GM12878 (cell line): ENCODE measurements at regions not wholly inside any gene's neighbourhood (a gene's known extent, or its start where the extent isn't known, plus 50 kb on each side); places are given as distances from the start of the nearest gene placed in this dataset.

ENCODE experiments used
- ATAC-seq: fragments of 200-7000 bp; cut with Tn5 transposase; 3 replicates; pipeline ENCODE4 v1.9.1; 2020; ENCODE audit warnings: mild to moderate bottlenecking, moderate library complexity
- BruUV-seq: library from RNA; stranded (reverse); fragments of 400-500 nt; replicated peaks from 2 replicates; lab custom pipeline; 2021; lab: Mats Ljungman, UMichigan
- CTCF ChIA-PET: fragments of 300-600 bp; sonication (Branson Sonifier 250); formaldehyde crosslinking; extraction: SDS; loops from one replicate; lab custom pipeline; 2021; ENCODE audit warnings: inconsistent platforms; lab: Yijun Ruan, JAX
- POLR2A ChIA-PET: fragments of 350-600 bp; formaldehyde crosslinking; extraction: SDS; loops from one replicate; lab custom pipeline; 2021; ENCODE audit warnings: inconsistent platforms; lab: Charles Lee
- RAD21 ChIA-PET: fragments of 300-600 bp; sonication (Branson Sonifier 250); formaldehyde crosslinking; loops from one replicate; lab custom pipeline; 2023; ENCODE audit warnings: antibody characterized with exemption; ENCODE audit not compliant: unreplicated experiment; lab: Charles Lee
- SMC1A ChIA-PET: fragments of 300-600 bp; sonication (Branson Sonifier 250); formaldehyde crosslinking; loops from one replicate; lab custom pipeline; 2023; ENCODE audit not compliant: unreplicated experiment, uncharacterized antibody; lab: Charles Lee
- DNase-seq: peaks from one replicate; pipeline ENCODE4 v3.0.0-alpha.2; 2011; ENCODE audit warnings: low read depth, low spot score
- FAIRE-seq: peaks from 3 replicates; lab custom pipeline; 2011; peaks lifted over from hg19 to GRCh38; lab: Jason Lieb, UNC
- H2AFZ ChIP-seq: 2 replicates; pipeline ENCODE4 v1.6.0; 2011; ENCODE audit warnings: low read depth, low read length, control low read depth; ENCODE audit not compliant: control insufficient read depth
- H3K27ac ChIP-seq: 2 replicates; pipeline ENCODE4 v1.5.1; 2011; ENCODE audit warnings: control low read depth; ENCODE audit not compliant: control insufficient read depth, insufficient read depth
- H3K27me3 ChIP-seq, 2 experiments: replicated peaks in 1 of 2; 2 replicates each; pipeline versions ENCODE4 v1.6.0 to v1.6.1; 2011; ENCODE audit warnings: low read length in 1 of 2; ENCODE audit not compliant: control insufficient read depth in 2 of 2, insufficient read depth in 2 of 2
- H3K36me3 ChIP-seq, 2 experiments: 2 replicates each; pipeline ENCODE4 v1.5.1; 2011; ENCODE audit warnings: low read length in 1 of 2; ENCODE audit not compliant: control insufficient read depth in 2 of 2, insufficient read depth in 2 of 2
- H3K4me1 ChIP-seq: 2 replicates; pipeline ENCODE4 v1.6.1; 2011; ENCODE audit warnings: mild to moderate bottlenecking, low read length, moderate library complexity, mixed read lengths; ENCODE audit not compliant: control insufficient read depth, insufficient read depth
- H3K4me2 ChIP-seq: 2 replicates; pipeline ENCODE4 v1.6.0; 2011; ENCODE audit warnings: control low read depth; ENCODE audit not compliant: control insufficient read depth, insufficient read depth
- H3K4me3 ChIP-seq: fragments of 200-600 bp; sonication (generic); 2 replicates; pipeline ENCODE4 v1.5.1; 2016
- H3K79me2 ChIP-seq: 2 replicates; pipeline ENCODE4 v1.6.0; 2011; ENCODE audit warnings: low read length; ENCODE audit not compliant: control insufficient read depth, insufficient read depth
- H3K9ac ChIP-seq: 2 replicates; pipeline ENCODE4 v1.8.0; 2011; ENCODE audit warnings: low read length, control low read depth, mixed read lengths; ENCODE audit not compliant: control insufficient read depth, insufficient read depth
- H3K9me3 ChIP-seq: replicated peaks from 3 replicates; pipeline ENCODE4 v1.5.1; 2011; ENCODE audit warnings: mild to moderate bottlenecking, low read length; ENCODE audit not compliant: control insufficient read depth, insufficient read depth
- H4K20me1 ChIP-seq: 2 replicates; pipeline ENCODE4 v1.6.0; 2011; ENCODE audit not compliant: control insufficient read depth, insufficient read depth
- ATF7 ChIP-seq: fragments of 450-650 bp; IDR thresholded peaks from 2 replicates; pipeline ENCODE4 v1.6.1; 2016; ENCODE audit warnings: low read depth, mild to moderate bottlenecking
- BACH1 ChIP-seq: fragments of 450-650 bp; IDR thresholded peaks from 2 replicates; pipeline ENCODE4 v1.6.1; 2017; ENCODE audit warnings: mild to moderate bottlenecking, borderline replicate concordance
- CHD4 ChIP-seq: fragments of 200-600 bp; sonication (generic); IDR thresholded peaks from 2 replicates; pipeline ENCODE4 v1.6.1; 2016; ENCODE audit warnings: mild to moderate bottlenecking
- CTCF ChIP-seq, 3 experiments: IDR thresholded peaks in 2 of 3; conservative IDR thresholded peaks in 1 of 3; 2 replicates each; pipeline ENCODE4 v1.5.1; 2011; ENCODE audit warnings: low read depth in 3 of 3, low read length in 3 of 3, mild to moderate bottlenecking in 3 of 3, control low read depth in 2 of 3, moderate library complexity in 2 of 3, inconsistent platforms in 1 of 3, mixed read lengths in 1 of 3; ENCODE audit not compliant: control insufficient read depth in 2 of 3, insufficient read depth in 1 of 3; ENCODE audit errors: extremely low read depth in 1 of 3
- IRF5 ChIP-seq: fragments of 450-650 bp; IDR thresholded peaks from 2 replicates; pipeline ENCODE4 v1.6.1; 2017; ENCODE audit warnings: borderline replicate concordance
- MAX ChIP-seq: IDR thresholded peaks from 2 replicates; pipeline ENCODE4 v1.6.1; 2012; ENCODE audit warnings: low read depth, low read length, improper control_type of control experiment
- POU2F2 ChIP-seq: IDR thresholded peaks from 3 replicates; pipeline ENCODE4 v1.6.1; 2011; ENCODE audit warnings: low read depth, mild to moderate bottlenecking, low read length, borderline replicate concordance
- RAD21 ChIP-seq: IDR thresholded peaks from 2 replicates; pipeline ENCODE4 v1.6.1; 2011; ENCODE audit warnings: mild to moderate bottlenecking, low read depth, low read length, moderate library complexity; ENCODE audit not compliant: insufficient read depth
- SKIL ChIP-seq: fragments of 450-650 bp; IDR thresholded peaks from 2 replicates; pipeline ENCODE4 v1.6.1; 2017; ENCODE audit warnings: mild to moderate bottlenecking, low read depth, inconsistent platforms; ENCODE audit not compliant: poor library complexity, severe bottlenecking
- SMC3 ChIP-seq: IDR thresholded peaks from 2 replicates; pipeline ENCODE4 v1.6.1; 2011; ENCODE audit warnings: low read length, improper control_type of control experiment, borderline replicate concordance
- SUPT20H ChIP-seq: IDR thresholded peaks from 2 replicates; pipeline ENCODE4 v1.6.1; 2011; ENCODE audit warnings: low read depth, mild to moderate bottlenecking, low read length, moderate library complexity, borderline replicate concordance; ENCODE audit not compliant: control insufficient read depth
- SUZ12 ChIP-seq: fragments of 200-600 bp; sonication (generic); IDR thresholded peaks from one replicate; pipeline ENCODE4 v1.6.1; 2018; ENCODE audit warnings: antibody characterized with exemption, mild to moderate bottlenecking; ENCODE audit not compliant: unreplicated experiment
- WGBS: methylation state at CpG from one replicate; pipeline ENCODE4 v1.1.6; 2016; ENCODE audit warnings: low lambda C conversion rate; ENCODE audit not compliant: insufficient replicate concordance, insufficient coverage; ENCODE audit errors: missing lambda C conversion rate; 5-methylcytosine and 5-hydroxymethylcytosine counted together
- in situ Hi-C: fragments of 300-500 bp; cut with MboI; formaldehyde crosslinking; loops from 9 replicates; pipeline ENCODE4 v1.14.3; 2018; ENCODE audit warnings: mixed read lengths
- intact Hi-C: fragments of 100-400 bp; cut with micrococcal nuclease; formaldehyde crosslinking; loops from one replicate; pipeline ENCODE4 v1.14.2; 2022; ENCODE audit not compliant: unreplicated experiment

GRCh38 chr4:164695650-164696049 is 58.3 kb upstream of the SMIM31 start:
- H3K27me3 ChIP-seq, result no peaks in the 10 kb centered on the region
- POLR2A ChIA-PET, result no interaction called here
- no TSS peak for BruUV-seq

GRCh38 chr4:164700471-164700870 is 53.5 kb upstream of the SMIM31 start:
- RAD21 ChIA-PET, result no interaction called here
- DNase-seq, result no peak
- Histone ChIP-seq H4K20me1 (no peaks in the 10 kb centered on the region; the same call in 1 of the 2 replicates), H3K4me2 (no peak overlapping the region), H3K79me2 (no peaks in the 10 kb centered on the region), H3K4me3 (no peak overlapping the region), H3K9ac (no peak overlapping the region), H3K4me1 (no peaks in the 10 kb centered on the region), H3K36me3 (no peaks in the 10 kb centered on the region), H3K27ac (no peak overlapping the region), H3K27me3 (no peaks in the 10 kb centered on the region), H2AFZ (no peak overlapping the region), H3K9me3 (no peaks in the 10 kb centered on the region)
- WGBS, result 42% methylated on average over 9 of the region's 10 CpGs
- SMC1A ChIA-PET, result interaction anchor here (0.7 to 1.1 kb wide), 4 partner anchors 28 to 1411 kb away, joined by 3 read pairs; no protein-coding TSS in a partner anchor
- TF ChIP-seq MAX (no peak), SKIL (no peak), CHD4 (no peak), SUPT20H (no peak), POU2F2 (no peak), IRF5 (no peak), CTCF (IDR thresholded peaks at IDR 0.05 in 2 of 3, conservative IDR thresholded peaks at IDR 0.05 in 1 of 3; ENCODE audit: control insufficient read depth in 2 of 3, extremely low read depth in 1 of 3, insufficient read depth in 1 of 3, low read depth in 3 of 3, low read length in 3 of 3) (peak; percentile 29 to 44 (median 42); a peak in 5 of 6 replicates), RAD21 (0 out of 2 replicates have a peak, but pooled peaks have one; percentile 21), SUZ12 (no peak), SMC3 (peak; percentile 27; the same call in 1 of the 2 replicates)
- FAIRE-seq, result no peak
- POLR2A ChIA-PET, result no interaction called here
- intact Hi-C loops (no loop called here), in situ Hi-C loops (no loop called here)
- BruUV-seq, result no TSS peak
- CTCF ChIA-PET, result interaction anchor here (0.6 to 3.2 kb wide), 2 partner anchors 31 to 86 kb away, joined by 3 to 15 read pairs; no protein-coding TSS in a partner anchor
- peak; percentile 65 for ATAC-seq

More at GRCh38 chr4:164695650-164696049, 58.3 kb upstream of the SMIM31 start:
- ChIA-PET CTCF (no interaction called here), SMC1A (no interaction called here), RAD21 (no interaction called here)
- H4K20me1 ChIP-seq, result no peaks in the 10 kb centered on the region; the same call in 1 of the 2 replicates
- FAIRE-seq (no peak), DNase-seq (no peak), ATAC-seq (no peak)
- in situ Hi-C loops (no loop called here), intact Hi-C loops (no loop called here)
- no peak overlapping the region for H2AFZ ChIP-seq
- H3K9ac ChIP-seq, result no peak overlapping the region
- no peaks in the 10 kb centered on the region for H3K79me2 ChIP-seq
- WGBS, result 3% methylated on average over 3 of the region's 3 CpGs
- H3K27ac ChIP-seq, result no peak overlapping the region
- no peak overlapping the region for H3K4me3 ChIP-seq
- no peak overlapping the region for H3K4me2 ChIP-seq
- H3K9me3 ChIP-seq, result no peaks in the 10 kb centered on the region
- no peaks in the 10 kb centered on the region for H3K4me1 ChIP-seq
- TF ChIP-seq BACH1 (no peak), ATF7 (0 out of 2 replicates have a peak, but pooled peaks have one; percentile 17)
- H3K36me3 ChIP-seq, result no peaks in the 10 kb centered on the region
